ENCODE measurements at regions not wholly inside any gene's neighbourhood (a gene's known extent, or its start where the extent isn't known, plus 50 kb on each side); places are given as distances from the start of the nearest gene placed in this dataset.

DNA sequence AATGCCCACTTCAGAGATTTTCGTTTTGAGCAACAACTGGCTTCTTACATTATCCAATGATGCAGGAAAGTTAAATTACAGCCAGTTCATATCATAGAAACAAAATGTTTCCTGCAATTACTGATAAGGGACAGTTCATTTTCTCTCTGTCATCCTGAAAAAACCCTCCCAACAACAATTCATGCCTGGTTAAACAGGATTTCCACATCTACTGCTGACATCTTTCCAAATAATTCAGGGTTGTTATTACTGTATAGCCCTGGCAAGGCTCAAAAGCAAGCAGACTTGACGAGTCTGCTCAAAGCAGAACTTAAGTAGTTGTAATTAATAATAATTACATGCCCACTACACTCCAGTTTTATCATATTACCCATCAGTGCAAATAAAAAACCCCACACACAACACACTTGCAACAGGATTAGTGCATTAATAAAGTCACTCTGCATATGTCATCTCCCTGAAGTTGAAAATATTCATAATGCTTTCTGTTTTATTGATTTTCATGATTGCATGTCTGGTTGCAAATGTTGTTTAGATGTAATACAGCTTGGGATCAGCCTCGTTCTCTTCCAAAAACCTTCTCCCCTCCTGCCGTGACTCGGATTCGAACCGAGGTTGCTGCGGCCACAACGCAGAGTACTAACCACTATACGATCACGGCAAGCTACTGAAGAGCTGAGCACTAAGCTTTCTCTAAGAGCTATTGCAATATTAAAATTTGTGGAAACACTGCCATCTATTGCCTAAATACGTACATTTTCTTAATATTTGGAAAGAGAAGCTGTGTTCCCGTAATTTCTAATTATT lies 119.6 kb upstream of the NFIB start:
- Histone ChIP-seq H3K4me1 (ENCODE audit: control insufficient read depth in 2 of 2, insufficient read depth in 1 of 2, low read depth in 1 of 2, low read length in 2 of 2) (no peaks in the 10 kb centered on the region), H3K4me2 (ENCODE audit: insufficient read depth, low read length, poor library complexity, severe bottlenecking) (no peak overlapping the region), H3K4ac (ENCODE audit: low read length) (no peak overlapping the region), H3K36me3 (replicated peaks in 1 of 2; ENCODE audit: control insufficient read depth in 2 of 2, insufficient read depth in 2 of 2, low read length in 2 of 2) (no peaks in the 10 kb centered on the region), H2BK12ac (ENCODE audit: low read length) (no peak overlapping the region), H3K27ac (replicated peaks; ENCODE audit: low read length) (no peak overlapping the region), H3K9me3 (replicated peaks in 1 of 2; ENCODE audit: control insufficient read depth in 2 of 2, insufficient read depth in 1 of 2, low read depth in 1 of 2, low read length in 2 of 2) (peaks cover 0 to 2% of the 10 kb centered on the region in 2 donors), H3K4me3 (ENCODE audit: low read length in 2 of 2) (no peak overlapping the region), H2AK5ac (ENCODE audit: low read depth, low read length) (no peak overlapping the region), H2BK15ac (ENCODE audit: low read length) (no peak overlapping the region), H4K91ac (ENCODE audit: low read depth, low read length, poor library complexity) (no peak overlapping the region), H3K9ac (ENCODE audit: low read depth, low read length, poor library complexity) (no peak overlapping the region), H4K8ac (ENCODE audit: low read depth, low read length) (no peak overlapping the region), H3K14ac (ENCODE audit: low read length) (no peak overlapping the region), H3K23ac (ENCODE audit: low read depth, low read length, poor library complexity) (no peak overlapping the region), H2BK120ac (ENCODE audit: low read depth, low read length) (no peak overlapping the region), H3K18ac (ENCODE audit: low read length) (no peak overlapping the region), H2AFZ (ENCODE audit: low read length) (no peak overlapping the region), H2BK5ac (ENCODE audit: low read length) (no peak overlapping the region), H3K79me1 (ENCODE audit: low read depth, low read length) (no peaks in the 10 kb centered on the region), H3K27me3 (ENCODE audit: control insufficient read depth in 3 of 3, insufficient read depth in 3 of 3, low read depth in 1 of 3, low read length in 3 of 3) (no peaks in the 10 kb centered on the region)
- no peak for DNase-seq (ENCODE audit: low spot score)
- WGBS, 2 donors (ENCODE audit: extremely low coverage in 2 of 2, insufficient read length in 2 of 2, insufficient replicate concordance in 1 of 2): no CpG with 5 or more reads among the region's 13 CpGs

DNA sequence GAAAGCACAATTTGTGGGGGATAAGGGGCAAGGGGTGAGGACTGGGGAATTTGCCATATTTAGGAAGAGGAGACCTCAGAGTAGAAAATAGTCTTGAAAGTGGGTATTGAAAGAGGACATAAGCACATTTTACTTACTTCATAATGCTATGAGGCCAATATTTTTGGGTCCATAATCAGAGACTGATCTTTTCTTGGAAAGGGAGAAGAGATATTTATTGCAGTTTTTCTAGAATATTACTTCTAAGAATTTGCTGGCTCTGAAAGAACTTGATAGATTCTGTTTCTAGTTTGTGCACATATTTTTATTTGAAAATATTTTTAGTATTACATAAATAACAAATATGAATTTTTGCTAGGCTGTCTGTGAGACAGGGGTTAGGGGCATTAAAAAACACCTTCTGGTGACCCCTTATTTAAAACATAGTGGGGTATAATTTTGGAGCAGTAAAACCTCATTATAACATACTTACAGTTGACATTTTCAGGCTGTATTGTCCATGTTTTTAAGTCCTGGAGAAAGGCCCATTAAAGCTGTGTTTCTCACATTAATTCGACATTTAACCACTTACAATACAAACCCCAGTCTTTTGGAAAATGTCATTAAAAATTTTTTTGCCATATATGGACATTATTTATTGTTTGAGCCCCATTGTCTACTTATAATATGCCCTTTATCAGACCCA lies 118.9 kb upstream of the NFIB start:
- no peak overlapping the region for H2AK5ac ChIP-seq (ENCODE audit: low read depth, low read length)
- no peak for DNase-seq (ENCODE audit: low spot score)
- H2BK12ac ChIP-seq (ENCODE audit: low read length): no peak overlapping the region
- H4K8ac ChIP-seq (ENCODE audit: low read depth, low read length): no peak overlapping the region
- H3K9ac ChIP-seq (ENCODE audit: low read depth, low read length, poor library complexity): no peak overlapping the region
- no peak overlapping the region for H3K27ac ChIP-seq (replicated peaks; ENCODE audit: low read length)
- no peak overlapping the region for H2BK120ac ChIP-seq (ENCODE audit: low read depth, low read length)
- no peak overlapping the region for H3K14ac ChIP-seq (ENCODE audit: low read length)
- no peak overlapping the region for H2BK15ac ChIP-seq (ENCODE audit: low read length)
- WGBS, 2 donors (ENCODE audit: extremely low coverage in 2 of 2, insufficient read length in 2 of 2, insufficient replicate concordance in 1 of 2): no CpG with 5 or more reads among the region's 1 CpG
- no peak overlapping the region for H3K23ac ChIP-seq (ENCODE audit: low read depth, low read length, poor library complexity)
- H3K36me3 ChIP-seq (replicated peaks in 1 of 2; ENCODE audit: control insufficient read depth in 2 of 2, insufficient read depth in 2 of 2, low read length in 2 of 2): no peaks in the 10 kb centered on the region
- no peaks in the 10 kb centered on the region for H3K79me1 ChIP-seq (ENCODE audit: low read depth, low read length)
- no peaks in the 10 kb centered on the region for H3K27me3 ChIP-seq (ENCODE audit: control insufficient read depth in 3 of 3, insufficient read depth in 3 of 3, low read depth in 1 of 3, low read length in 3 of 3)
- H3K4me1 ChIP-seq (ENCODE audit: control insufficient read depth in 2 of 2, insufficient read depth in 1 of 2, low read depth in 1 of 2, low read length in 2 of 2): no peaks in the 10 kb centered on the region
- no peak overlapping the region for H3K18ac ChIP-seq (ENCODE audit: low read length)
- peaks cover 0 to 2% of the 10 kb centered on the region in 2 donors for H3K9me3 ChIP-seq (replicated peaks in 1 of 2; ENCODE audit: control insufficient read depth in 2 of 2, insufficient read depth in 1 of 2, low read depth in 1 of 2, low read length in 2 of 2)
- H4K91ac ChIP-seq (ENCODE audit: low read depth, low read length, poor library complexity): no peak overlapping the region
- H2AFZ ChIP-seq (ENCODE audit: low read length): no peak overlapping the region
- no peak overlapping the region for H3K4me2 ChIP-seq (ENCODE audit: insufficient read depth, low read length, poor library complexity, severe bottlenecking)
- H2BK5ac ChIP-seq (ENCODE audit: low read length): no peak overlapping the region
- H3K4ac ChIP-seq (ENCODE audit: low read length): no peak overlapping the region
- H3K4me3 ChIP-seq (ENCODE audit: low read length in 2 of 2): no peak overlapping the region

DNA sequence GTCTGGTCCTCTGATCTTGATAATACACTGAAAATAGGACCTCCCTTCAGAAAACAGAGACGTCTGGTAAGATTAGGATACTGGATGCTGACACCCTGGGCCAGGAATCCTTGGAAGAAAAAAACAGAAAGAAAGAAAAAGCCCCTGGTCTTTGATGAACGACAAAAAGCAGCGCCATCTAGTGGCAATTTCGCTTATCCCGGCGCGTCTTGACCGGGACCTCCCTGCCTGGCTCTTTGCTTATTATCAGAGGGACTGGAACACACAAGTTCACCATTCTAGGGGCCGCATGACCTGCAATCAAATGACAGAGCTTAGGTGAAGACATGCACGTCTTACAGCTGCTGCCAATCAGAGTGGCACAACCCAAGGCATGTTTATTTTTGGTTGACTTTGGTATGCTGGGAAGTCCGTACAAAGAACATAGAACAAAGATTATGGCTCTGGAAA lies 114.9 kb upstream of the NFIB start:
- H3K14ac ChIP-seq (ENCODE audit: low read length): no peak overlapping the region
- H3K9me3 ChIP-seq (replicated peaks in 1 of 2; ENCODE audit: control insufficient read depth in 2 of 2, insufficient read depth in 1 of 2, low read depth in 1 of 2, low read length in 2 of 2): peaks cover 0 to 2% of the 10 kb centered on the region in 2 donors
- no CpG with 5 or more reads among the region's 11 CpGs for WGBS, 2 donors (ENCODE audit: extremely low coverage in 2 of 2, insufficient read length in 2 of 2, insufficient replicate concordance in 1 of 2)
- H4K8ac ChIP-seq (ENCODE audit: low read depth, low read length): no peak overlapping the region
- H2BK12ac ChIP-seq (ENCODE audit: low read length): no peak overlapping the region
- H2BK5ac ChIP-seq (ENCODE audit: low read length): no peak overlapping the region
- no peak overlapping the region for H2AK5ac ChIP-seq (ENCODE audit: low read depth, low read length)
- no peak overlapping the region for H2BK15ac ChIP-seq (ENCODE audit: low read length)
- no peak overlapping the region for H4K91ac ChIP-seq (ENCODE audit: low read depth, low read length, poor library complexity)
- H3K18ac ChIP-seq (ENCODE audit: low read length): no peak overlapping the region
- no peaks in the 10 kb centered on the region for H3K27me3 ChIP-seq (ENCODE audit: control insufficient read depth in 3 of 3, insufficient read depth in 3 of 3, low read depth in 1 of 3, low read length in 3 of 3)
- no peak overlapping the region for H2BK120ac ChIP-seq (ENCODE audit: low read depth, low read length)
- no peaks in the 10 kb centered on the region for H3K79me1 ChIP-seq (ENCODE audit: low read depth, low read length)
- H3K9ac ChIP-seq (ENCODE audit: low read depth, low read length, poor library complexity): no peak overlapping the region
- H3K4me1 ChIP-seq (ENCODE audit: control insufficient read depth in 2 of 2, insufficient read depth in 1 of 2, low read depth in 1 of 2, low read length in 2 of 2): peaks cover 5 to 10% of the 10 kb centered on the region in 2 donors
- H3K23ac ChIP-seq (ENCODE audit: low read depth, low read length, poor library complexity): no peak overlapping the region
- no peak overlapping the region for H3K4me2 ChIP-seq (ENCODE audit: insufficient read depth, low read length, poor library complexity, severe bottlenecking)
- no peak overlapping the region for H3K4ac ChIP-seq (ENCODE audit: low read length)
- H3K4me3 ChIP-seq (ENCODE audit: low read length in 2 of 2): no peak overlapping the region
- H3K36me3 ChIP-seq (replicated peaks in 1 of 2; ENCODE audit: control insufficient read depth in 2 of 2, insufficient read depth in 2 of 2, low read length in 2 of 2): no peaks in the 10 kb centered on the region
- H2AFZ ChIP-seq (ENCODE audit: low read length): peak overlapping the region; percentile 23
- H3K27ac ChIP-seq (replicated peaks; ENCODE audit: low read length): no peak overlapping the region
- peak; percentile 79 for DNase-seq (ENCODE audit: low spot score)

DNA sequence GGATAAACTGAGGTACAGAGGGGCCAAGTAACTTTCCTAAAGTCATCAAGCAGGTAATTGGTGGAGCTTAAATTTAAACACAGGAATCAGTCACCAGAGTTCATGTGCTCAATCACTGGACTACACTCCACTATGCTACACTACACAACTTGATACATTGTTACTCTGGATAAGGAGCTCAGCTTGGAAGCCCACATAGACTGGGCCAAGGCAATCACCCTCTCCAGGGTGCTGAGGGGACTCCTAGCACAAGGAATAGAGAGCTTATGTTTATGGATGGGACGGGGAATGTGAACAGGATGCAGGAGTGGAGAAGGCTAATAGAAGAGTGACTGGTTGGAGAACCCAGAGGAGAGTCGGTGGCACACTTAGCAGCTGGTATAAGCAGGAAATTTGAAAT lies 113.5 kb upstream of the NFIB start:
- H3K27ac ChIP-seq (replicated peaks; ENCODE audit: low read length): no peak overlapping the region
- no peak overlapping the region for H4K8ac ChIP-seq (ENCODE audit: low read depth, low read length)
- no peak for DNase-seq (ENCODE audit: low spot score)
- H2BK12ac ChIP-seq (ENCODE audit: low read length): no peak overlapping the region
- H3K9ac ChIP-seq (ENCODE audit: low read depth, low read length, poor library complexity): no peak overlapping the region
- H2BK5ac ChIP-seq (ENCODE audit: low read length): no peak overlapping the region
- no peaks in the 10 kb centered on the region for H3K36me3 ChIP-seq (replicated peaks in 1 of 2; ENCODE audit: control insufficient read depth in 2 of 2, insufficient read depth in 2 of 2, low read length in 2 of 2)
- H3K4me3 ChIP-seq (ENCODE audit: low read length in 2 of 2): no peak overlapping the region
- no peak overlapping the region for H3K18ac ChIP-seq (ENCODE audit: low read length)
- no peaks in the 10 kb centered on the region for H3K27me3 ChIP-seq (ENCODE audit: control insufficient read depth in 3 of 3, insufficient read depth in 3 of 3, low read depth in 1 of 3, low read length in 3 of 3)
- H4K91ac ChIP-seq (ENCODE audit: low read depth, low read length, poor library complexity): no peak overlapping the region
- H3K14ac ChIP-seq (ENCODE audit: low read length): no peak overlapping the region
- H3K4ac ChIP-seq (ENCODE audit: low read length): no peak overlapping the region
- peaks cover 0 to 2% of the 10 kb centered on the region in 2 donors for H3K9me3 ChIP-seq (replicated peaks in 1 of 2; ENCODE audit: control insufficient read depth in 2 of 2, insufficient read depth in 1 of 2, low read depth in 1 of 2, low read length in 2 of 2)
- no peak overlapping the region for H2BK15ac ChIP-seq (ENCODE audit: low read length)
- H3K23ac ChIP-seq (ENCODE audit: low read depth, low read length, poor library complexity): no peak overlapping the region
- H3K4me2 ChIP-seq (ENCODE audit: insufficient read depth, low read length, poor library complexity, severe bottlenecking): no peak overlapping the region
- no peaks in the 10 kb centered on the region for H3K79me1 ChIP-seq (ENCODE audit: low read depth, low read length)
- peaks cover 5 to 10% of the 10 kb centered on the region in 2 donors for H3K4me1 ChIP-seq (ENCODE audit: control insufficient read depth in 2 of 2, insufficient read depth in 1 of 2, low read depth in 1 of 2, low read length in 2 of 2)
- H2BK120ac ChIP-seq (ENCODE audit: low read depth, low read length): no peak overlapping the region
- no CpG with 5 or more reads among the region's 2 CpGs for WGBS, 2 donors (ENCODE audit: extremely low coverage in 2 of 2, insufficient read length in 2 of 2, insufficient replicate concordance in 1 of 2)
- no peak overlapping the region for H2AK5ac ChIP-seq (ENCODE audit: low read depth, low read length)
- no peak overlapping the region for H2AFZ ChIP-seq (ENCODE audit: low read length)
